GM21619 (cell line): ENCODE measurements at regions not wholly inside any gene's neighbourhood (a gene's known extent, or its start where the extent isn't known, plus 50 kb on each side); places are given as distances from the start of the nearest gene placed in this dataset.

Source experiments
- ATAC-seq: cut with Tn5 transposase; IDR thresholded peaks from one replicate; pipeline ENCODE4 v1.9.1; 2021; ENCODE audit not compliant: unreplicated experiment

GRCh38 chr6:14915888-14916832 lies 329.7 kb upstream of the JARID2 start:
- ATAC-seq: no peak

- ATAC-seq: no peak
These were observed 328.6 kb upstream of the JARID2 start for GRCh38 chr6:14917109-14917910.

- ATAC-seq: no peak
These were observed 327.5 kb upstream of the JARID2 start for GRCh38 chr6:14918200-14918907.

GRCh38 chr6:14919038-14919670 lies 326.7 kb upstream of the JARID2 start:
- no peak for ATAC-seq

GRCh38 chr6:14920276-14920675 lies 325.6 kb upstream of the JARID2 start:
- no peak for ATAC-seq

GRCh38 chr6:14921170-14921569 lies 324.7 kb upstream of the JARID2 start:
- ATAC-seq: no peak

GRCh38 chr6:14921878-14922671 lies 323.8 kb upstream of the JARID2 start:
- ATAC-seq: no peak

GRCh38 chr6:14922706-14923460 lies 323.0 kb upstream of the JARID2 start:
- ATAC-seq: no peak

- ATAC-seq: no peak
These were observed 321.5 kb upstream of the JARID2 start for GRCh38 chr6:14924126-14925024.

- no peak for ATAC-seq
These were observed 320.7 kb upstream of the JARID2 start for GRCh38 chr6:14925025-14925698.

GRCh38 chr6:14925699-14926026 lies 320.2 kb upstream of the JARID2 start:
- ATAC-seq: no peak

- no peak for ATAC-seq
These were observed 318.5 kb upstream of the JARID2 start for GRCh38 chr6:14927398-14927797.

GRCh38 chr6:14929291-14929690 lies 316.6 kb upstream of the JARID2 start:
- no peak for ATAC-seq

GRCh38 chr6:14930366-14930989 lies 315.4 kb upstream of the JARID2 start:
- ATAC-seq: no peak

- no peak for ATAC-seq
These were observed 313.2 kb upstream of the JARID2 start for GRCh38 chr6:14932485-14933182.

- no peak for ATAC-seq
These were observed 312.7 kb upstream of the JARID2 start for GRCh38 chr6:14933183-14933544.

GRCh38 chr6:14934013-14934412 lies 311.9 kb upstream of the JARID2 start:
- no peak for ATAC-seq
